ENCODE measurements at regions not wholly inside any gene's neighbourhood (a gene's known extent, or its start where the extent isn't known, plus 50 kb on each side); places are given as distances from the start of the nearest gene placed in this dataset.
A peak's percentile ranks its signal among the peaks of the same experiment; 100 is the strongest.

GRCh38 chr4:60134099-60134498 is 1066.0 kb upstream of the ADGRL3 start:
- no peak for DNase-seq (ENCODE audit: low spot score)
- intact Hi-C loops (cut with DNase I), result no loop called here
- no peak for ATAC-seq

GRCh38 chr4:60155088-60155487 is 1045.0 kb upstream of the ADGRL3 start:
- intact Hi-C loops (cut with DNase I), result no loop called here
- no peak for DNase-seq (ENCODE audit: low spot score)
- ATAC-seq, result no peak

GRCh38 chr4:60173103-60173502 is 1027.0 kb upstream of the ADGRL3 start:
- no peak for ATAC-seq
- no peak for DNase-seq (ENCODE audit: low spot score)
- intact Hi-C loops (cut with DNase I), result no loop called here

GRCh38 chr4:60173718-60174117 is 1026.4 kb upstream of the ADGRL3 start:
- ATAC-seq, result no peak
- intact Hi-C loops (cut with DNase I), result no loop called here
- DNase-seq (ENCODE audit: low spot score), result no peak

- ATAC-seq, result no peak
- intact Hi-C loops (cut with DNase I), result no loop called here
Observed at GRCh38 chr4:60175241-60175640, 1024.9 kb upstream of the ADGRL3 start.

GRCh38 chr4:60187428-60187827 is 1012.7 kb upstream of the ADGRL3 start:
- intact Hi-C loops (cut with DNase I), result no loop called here
- DNase-seq (ENCODE audit: low spot score) (no peak), ATAC-seq (no peak)

More at GRCh38 chr4:60175241-60175640, 1024.9 kb upstream of the ADGRL3 start:
- no peak for DNase-seq (ENCODE audit: low spot score)

- intact Hi-C loops (cut with DNase I), result no loop called here
- no peak for ATAC-seq
- no peak for DNase-seq (ENCODE audit: low spot score)
Observed at GRCh38 chr4:60189286-60189685, 1010.8 kb upstream of the ADGRL3 start.

- no peak for DNase-seq (ENCODE audit: low spot score)
- intact Hi-C loops (cut with DNase I), result no loop called here
Observed at GRCh38 chr4:60194214-60194613, 1005.9 kb upstream of the ADGRL3 start.

GRCh38 chr4:60195256-60195655 is 1004.9 kb upstream of the ADGRL3 start:
- intact Hi-C loops (cut with DNase I), result no loop called here
- ATAC-seq (no peak), DNase-seq (ENCODE audit: low spot score) (no peak)

More at GRCh38 chr4:60194214-60194613, 1005.9 kb upstream of the ADGRL3 start:
- no peak for ATAC-seq

- intact Hi-C loops (cut with DNase I), result no loop called here
- peak; percentile 67 for DNase-seq (ENCODE audit: low spot score)
- ATAC-seq, result no peak
Observed at GRCh38 chr4:60201052-60201673, 999.0 kb upstream of the ADGRL3 start.

- intact Hi-C loops (cut with DNase I), result no loop called here
- DNase-seq (ENCODE audit: low spot score), result no peak
Observed at GRCh38 chr4:60209588-60209987, 990.5 kb upstream of the ADGRL3 start.

GRCh38 chr4:60215906-60216305 is 984.2 kb upstream of the ADGRL3 start:
- ATAC-seq, result no peak
- intact Hi-C loops (cut with DNase I), result no loop called here
- no peak for DNase-seq (ENCODE audit: low spot score)

More at GRCh38 chr4:60209588-60209987, 990.5 kb upstream of the ADGRL3 start:
- no peak for ATAC-seq

GRCh38 chr4:60216752-60217151 is 983.4 kb upstream of the ADGRL3 start:
- ATAC-seq, result no peak
- no peak for DNase-seq (ENCODE audit: low spot score)
- intact Hi-C loops (cut with DNase I), result no loop called here

GRCh38 chr4:60221866-60222265 is 978.3 kb upstream of the ADGRL3 start:
- intact Hi-C loops (cut with DNase I), result no loop called here
- DNase-seq (ENCODE audit: low spot score) (no peak), ATAC-seq (no peak)

GRCh38 chr4:60223208-60223923 is 976.8 kb upstream of the ADGRL3 start:
- intact Hi-C loops (cut with DNase I), result no loop called here
- ATAC-seq (peak; percentile 73), DNase-seq (ENCODE audit: low spot score) (no peak)

- no peak for ATAC-seq
Observed at GRCh38 chr4:60241866-60242265, 958.3 kb upstream of the ADGRL3 start.

GRCh38 chr4:60249784-60250183 is 950.3 kb upstream of the ADGRL3 start:
- intact Hi-C loops (cut with DNase I), result no loop called here
- ATAC-seq (no peak), DNase-seq (ENCODE audit: low spot score) (no peak)

More at GRCh38 chr4:60241866-60242265, 958.3 kb upstream of the ADGRL3 start:
- DNase-seq (ENCODE audit: low spot score), result no peak
- intact Hi-C loops (cut with DNase I), result no loop called here

GRCh38 chr4:60250657-60251056 is 949.5 kb upstream of the ADGRL3 start:
- intact Hi-C loops (cut with DNase I), result no loop called here
- ATAC-seq, result no peak
- DNase-seq (ENCODE audit: low spot score), result no peak

GRCh38 chr4:60259781-60260180 is 940.3 kb upstream of the ADGRL3 start:
- intact Hi-C loops (cut with DNase I), result no loop called here
- DNase-seq (ENCODE audit: low spot score) (no peak), ATAC-seq (no peak)

- ATAC-seq (no peak), DNase-seq (ENCODE audit: low spot score) (no peak)
- intact Hi-C loops (cut with DNase I), result no loop called here
Observed at GRCh38 chr4:60266505-60266904, 933.6 kb upstream of the ADGRL3 start.

- ATAC-seq, result no peak
- intact Hi-C loops (cut with DNase I), result no loop called here
- no peak for DNase-seq (ENCODE audit: low spot score)
Observed at GRCh38 chr4:60296386-60296785, 903.7 kb upstream of the ADGRL3 start.
